WTC11 (cell line): ENCODE measurements at regions not wholly inside any gene's neighbourhood (a gene's known extent, or its start where the extent isn't known, plus 50 kb on each side); places are given as distances from the start of the nearest gene placed in this dataset.

ENCODE experiments used
- ATAC-seq: fragments of 200-7000 bp; cut with Tn5 transposase; 2 replicates; pipeline ENCODE4 v1.10.0; 2021; ENCODE audit warnings: mild to moderate bottlenecking, moderate library complexity
- CTCF ChIA-PET: fragments of 300-600 bp; sonication (Branson Sonifier 250); formaldehyde crosslinking; loops from one replicate; lab custom pipeline; 2021; ENCODE audit warnings: antibody characterized with exemption; lab: Charles Lee
- POLR2A ChIA-PET: fragments of 350-600 bp; sonication (Branson Sonifier 250); formaldehyde crosslinking; loops from one replicate; lab custom pipeline; 2021; ENCODE audit warnings: antibody characterized with exemption; lab: Charles Lee
- DNase-seq: peaks from one replicate; pipeline ENCODE4 v3.0.0; 2021; ENCODE audit warnings: low spot score
- H3K27ac Mint-ChIP-seq: 2 replicates; pipeline ENCODE4 v1.8.0; 2021; ENCODE audit warnings: mixed read lengths
- H3K27me3 Mint-ChIP-seq: 2 replicates; pipeline ENCODE4 v1.8.0; 2021; ENCODE audit warnings: low read depth, mild to moderate bottlenecking, moderate library complexity, mixed read lengths
- H3K36me3 Mint-ChIP-seq: 2 replicates; pipeline ENCODE4 v1.8.0; 2021; ENCODE audit warnings: mixed read lengths
- H3K4me1 Mint-ChIP-seq: 2 replicates; pipeline ENCODE4 v1.8.0; 2022; ENCODE audit warnings: mixed read lengths
- H3K4me3 Mint-ChIP-seq: 2 replicates; pipeline ENCODE4 v1.8.0; 2021; ENCODE audit warnings: mild to moderate bottlenecking, moderate library complexity, mixed read lengths
- H3K9me3 Mint-ChIP-seq: 2 replicates; pipeline ENCODE4 v1.8.0; 2021; ENCODE audit warnings: mixed read lengths
- ARID4B ChIP-seq: sonication (generic); formaldehyde crosslinking; IDR thresholded peaks from 2 replicates; pipeline ENCODE4 v1.8.0; 2023; ENCODE audit warnings: missing genetic modification reagents, mild to moderate bottlenecking, borderline replicate concordance
- ATF6 ChIP-seq: sonication (generic); formaldehyde crosslinking; IDR thresholded peaks from 2 replicates; pipeline ENCODE4 v1.8.1; 2023; ENCODE audit warnings: mild to moderate bottlenecking, missing genetic modification reagents
- CREB1 ChIP-seq: sonication (generic); formaldehyde crosslinking; IDR thresholded peaks from 2 replicates; pipeline ENCODE4 v1.8.0; 2023; ENCODE audit warnings: mild to moderate bottlenecking, missing genetic modification reagents
- ELF4 ChIP-seq: sonication (generic); formaldehyde crosslinking; IDR thresholded peaks from 2 replicates; pipeline ENCODE4 v1.8.1; 2022; ENCODE audit warnings: low read depth, mild to moderate bottlenecking, moderate library complexity, missing genetic modification reagents
- GABPB1 ChIP-seq: sonication (generic); formaldehyde crosslinking; IDR thresholded peaks from 2 replicates; pipeline ENCODE4 v1.8.1; 2023; ENCODE audit warnings: mild to moderate bottlenecking, missing genetic modification reagents
- KAT7 ChIP-seq: sonication (generic); formaldehyde crosslinking; IDR thresholded peaks from 2 replicates; pipeline ENCODE4 v1.8.1; 2023; ENCODE audit warnings: missing genetic modification reagents, mild to moderate bottlenecking, borderline replicate concordance
- MAX ChIP-seq: sonication (generic); formaldehyde crosslinking; IDR thresholded peaks from 2 replicates; pipeline ENCODE4 v1.8.0; 2022; ENCODE audit warnings: mild to moderate bottlenecking, missing genetic modification reagents
- MLX ChIP-seq: sonication (generic); formaldehyde crosslinking; IDR thresholded peaks from 2 replicates; pipeline ENCODE4 v1.8.1; 2023; ENCODE audit warnings: mild to moderate bottlenecking, missing genetic modification reagents, moderate library complexity
- NFATC4 ChIP-seq: fragments of 250-450 bp; sonication (Bioruptor Pico); IDR thresholded peaks from 2 replicates; pipeline ENCODE4 v1.9.0; 2021; ENCODE audit warnings: mild to moderate bottlenecking
- NR1H2 ChIP-seq: sonication (generic); formaldehyde crosslinking; IDR thresholded peaks from 2 replicates; pipeline ENCODE4 v1.9.0; 2021; ENCODE audit warnings: mild to moderate bottlenecking, moderate library complexity, missing genetic modification reagents
- PRDM15 ChIP-seq: sonication (generic); formaldehyde crosslinking; IDR thresholded peaks from 2 replicates; pipeline ENCODE4 v1.8.0; 2022; ENCODE audit warnings: missing genetic modification reagents
- PREB ChIP-seq: sonication (generic); formaldehyde crosslinking; IDR thresholded peaks from 2 replicates; pipeline ENCODE4 v1.8.1; 2022; ENCODE audit warnings: mild to moderate bottlenecking, missing genetic modification reagents, moderate library complexity, borderline replicate concordance
- PRRX2 ChIP-seq: fragments of 250-450 bp; sonication (Bioruptor Pico); IDR thresholded peaks from 2 replicates; pipeline ENCODE4 v1.8.0; 2021; ENCODE audit warnings: mild to moderate bottlenecking
- SOX15 ChIP-seq: fragments of 250-450 bp; sonication (Bioruptor Pico); IDR thresholded peaks from 2 replicates; pipeline ENCODE4 v1.9.0; 2021; ENCODE audit warnings: mild to moderate bottlenecking
- USF1 ChIP-seq: sonication (generic); formaldehyde crosslinking; IDR thresholded peaks from 2 replicates; pipeline ENCODE4 v1.8.0; 2022; ENCODE audit warnings: mild to moderate bottlenecking, missing genetic modification reagents
- ZNF219 ChIP-seq: sonication (generic); formaldehyde crosslinking; IDR thresholded peaks from 2 replicates; pipeline ENCODE4 v1.8.0; 2023; ENCODE audit warnings: missing genetic modification reagents, mild to moderate bottlenecking, borderline replicate concordance
- ZNF263 ChIP-seq: sonication (generic); formaldehyde crosslinking; IDR thresholded peaks from 2 replicates; pipeline ENCODE4 v1.8.1; 2022; ENCODE audit warnings: low read depth, mild to moderate bottlenecking, moderate library complexity, missing genetic modification reagents
- ZSCAN18 ChIP-seq: fragments of 250-450 bp; sonication (Bioruptor Pico); IDR thresholded peaks from 2 replicates; pipeline ENCODE4 v2.1.2; 2022; ENCODE audit warnings: mild to moderate bottlenecking, moderate library complexity

GRCh38 chr5:107268241-107268640 is 402.5 kb downstream of the EFNA5 start (continued):
- TF ChIP-seq MLX (CRISPR knock-in tag), result no peak
- TF ChIP-seq NFATC4 (CRISPR knock-in tag), result no peak
- TF ChIP-seq CREB1 (CRISPR knock-in tag), result no peak
- no peak for TF ChIP-seq PRRX2 (CRISPR knock-in tag)
- TF ChIP-seq GABPB1 (CRISPR knock-in tag), result no peak
- no peak for TF ChIP-seq SOX15 (CRISPR knock-in tag)
- TF ChIP-seq MAX (CRISPR knock-in tag), result no peak
- TF ChIP-seq USF1 (CRISPR knock-in tag), result no peak
- TF ChIP-seq, all 79 proteins: peak for 0

GRCh38 chr5:107266100-107266499 is 404.6 kb downstream of the EFNA5 start:
- no peak overlapping the region for H3K4me3 Mint-ChIP-seq
- no peak overlapping the region for H3K27ac Mint-ChIP-seq
- CTCF ChIA-PET, result no interaction called here
- H3K27me3 Mint-ChIP-seq, result no peaks in the 10 kb centered on the region
- H3K9me3 Mint-ChIP-seq, result peaks cover 9% of the 10 kb centered on the region
- peaks cover 8% of the 10 kb centered on the region for H3K4me1 Mint-ChIP-seq
- DNase-seq (no peak), ATAC-seq (no peak)
- H3K36me3 Mint-ChIP-seq, result 0 out of 2 replicates have a peak, but pooled peaks cover 3% of the 10 kb centered on the region
- TF ChIP-seq ELF4 (CRISPR knock-in tag), result no peak
- no peak for TF ChIP-seq ATF6 (CRISPR knock-in tag)
- no peak for TF ChIP-seq ZSCAN18
- TF ChIP-seq PRDM15 (CRISPR knock-in tag), result no peak
- TF ChIP-seq ZNF219 (CRISPR knock-in tag), result no peak
- no peak for TF ChIP-seq NR1H2
- TF ChIP-seq ARID4B, result no peak
- no peak for TF ChIP-seq PREB (CRISPR knock-in tag)
- TF ChIP-seq KAT7, result no peak
- no peak for TF ChIP-seq ZNF263 (CRISPR knock-in tag)
- POLR2A ChIA-PET, result no interaction called here
